ENCODE measurements at regions not wholly inside any gene's neighbourhood (a gene's known extent, or its start where the extent isn't known, plus 50 kb on each side); places are given as distances from the start of the nearest gene placed in this dataset.

DNA sequence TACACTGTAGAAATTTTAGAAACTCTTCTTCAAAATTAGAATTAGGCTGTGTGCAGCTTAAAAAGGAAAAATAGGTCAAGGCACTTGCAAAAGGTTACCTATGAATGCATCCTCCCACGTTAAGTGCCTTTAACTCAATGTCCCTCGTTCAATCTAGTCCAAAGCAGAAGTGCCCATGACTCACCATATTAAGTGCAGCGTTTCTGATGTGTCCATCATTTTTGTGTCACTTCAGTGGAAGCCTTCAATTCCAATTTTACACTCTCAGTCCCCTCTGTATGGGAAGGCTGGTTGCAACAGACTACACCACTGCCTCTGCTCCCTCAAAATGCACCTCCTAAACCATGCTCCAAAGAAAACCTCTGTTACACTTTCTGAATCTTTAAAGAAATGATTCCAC lies 53.4 kb downstream of the FOXB1 start:
- H3K4me3 ChIP-seq (ENCODE audit: low read depth, low read length): no peak overlapping the region
- no peaks in the 10 kb centered on the region for H3K27me3 ChIP-seq (replicated peaks)
- in situ Hi-C loops (cut with HindIII; ENCODE audit: low pct_ligation_motif_present, low sequenced_read_pairs): no loop called here
- H3K36me3 ChIP-seq (replicated peaks): no peaks in the 10 kb centered on the region
- no peak for DNase-seq
- TF ChIP-seq, protein P1, sequence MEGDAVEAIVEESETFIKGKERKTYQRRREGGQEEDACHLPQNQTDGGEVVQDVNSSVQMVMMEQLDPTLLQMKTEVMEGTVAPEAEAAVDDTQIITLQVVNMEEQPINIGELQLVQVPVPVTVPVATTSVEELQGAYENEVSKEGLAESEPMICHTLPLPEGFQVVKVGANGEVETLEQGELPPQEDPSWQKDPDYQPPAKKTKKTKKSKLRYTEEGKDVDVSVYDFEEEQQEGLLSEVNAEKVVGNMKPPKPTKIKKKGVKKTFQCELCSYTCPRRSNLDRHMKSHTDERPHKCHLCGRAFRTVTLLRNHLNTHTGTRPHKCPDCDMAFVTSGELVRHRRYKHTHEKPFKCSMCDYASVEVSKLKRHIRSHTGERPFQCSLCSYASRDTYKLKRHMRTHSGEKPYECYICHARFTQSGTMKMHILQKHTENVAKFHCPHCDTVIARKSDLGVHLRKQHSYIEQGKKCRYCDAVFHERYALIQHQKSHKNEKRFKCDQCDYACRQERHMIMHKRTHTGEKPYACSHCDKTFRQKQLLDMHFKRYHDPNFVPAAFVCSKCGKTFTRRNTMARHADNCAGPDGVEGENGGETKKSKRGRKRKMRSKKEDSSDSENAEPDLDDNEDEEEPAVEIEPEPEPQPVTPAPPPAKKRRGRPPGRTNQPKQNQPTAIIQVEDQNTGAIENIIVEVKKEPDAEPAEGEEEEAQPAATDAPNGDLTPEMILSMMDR (IDR thresholded peaks at IDR 0.05; ENCODE audit: low read depth, low read length, missing control alignments): no peak
- no peak overlapping the region for H3K27ac ChIP-seq

GRCh38 chr15:60059186-60059585 lies 55.1 kb downstream of the FOXB1 start:
- no peak overlapping the region for H3K27ac ChIP-seq
- H3K36me3 ChIP-seq (replicated peaks): no peaks in the 10 kb centered on the region
- in situ Hi-C loops (cut with HindIII; ENCODE audit: low pct_ligation_motif_present, low sequenced_read_pairs): no loop called here
- no peaks in the 10 kb centered on the region for H3K27me3 ChIP-seq (replicated peaks)
- H3K4me3 ChIP-seq (ENCODE audit: low read depth, low read length): no peak overlapping the region
- no peak for DNase-seq
- TF ChIP-seq, protein P1 (IDR thresholded peaks at IDR 0.05; ENCODE audit: low read depth, low read length, missing control alignments): no peak

DNA sequence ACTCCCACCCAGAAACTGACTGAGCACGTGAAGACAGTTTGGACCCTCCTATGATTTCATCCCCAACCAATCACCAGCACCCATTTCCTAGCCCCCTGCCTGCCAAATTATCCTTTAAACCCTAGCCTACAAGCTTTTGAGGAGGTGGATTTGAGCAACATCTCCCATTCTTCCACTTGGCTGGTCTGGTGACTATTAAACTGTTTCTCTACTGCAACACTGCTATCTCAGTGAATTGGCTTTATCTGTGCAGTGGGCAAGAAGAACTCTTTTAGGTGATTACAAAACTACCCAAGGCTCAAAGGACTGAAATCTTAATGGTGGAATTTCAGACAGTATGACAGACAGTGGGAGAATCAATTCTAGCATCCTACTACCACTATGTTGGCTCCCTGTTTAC lies 57.6 kb downstream of the FOXB1 start:
- no peak for DNase-seq
- in situ Hi-C loops (cut with HindIII; ENCODE audit: low pct_ligation_motif_present, low sequenced_read_pairs): no loop called here
- no peaks in the 10 kb centered on the region for H3K27me3 ChIP-seq (replicated peaks)
- no peak overlapping the region for H3K27ac ChIP-seq
- no peak overlapping the region for H3K4me3 ChIP-seq (ENCODE audit: low read depth, low read length)
- no peaks in the 10 kb centered on the region for H3K36me3 ChIP-seq (replicated peaks)
- TF ChIP-seq, protein P1 (IDR thresholded peaks at IDR 0.05; ENCODE audit: low read depth, low read length, missing control alignments): no peak

DNA sequence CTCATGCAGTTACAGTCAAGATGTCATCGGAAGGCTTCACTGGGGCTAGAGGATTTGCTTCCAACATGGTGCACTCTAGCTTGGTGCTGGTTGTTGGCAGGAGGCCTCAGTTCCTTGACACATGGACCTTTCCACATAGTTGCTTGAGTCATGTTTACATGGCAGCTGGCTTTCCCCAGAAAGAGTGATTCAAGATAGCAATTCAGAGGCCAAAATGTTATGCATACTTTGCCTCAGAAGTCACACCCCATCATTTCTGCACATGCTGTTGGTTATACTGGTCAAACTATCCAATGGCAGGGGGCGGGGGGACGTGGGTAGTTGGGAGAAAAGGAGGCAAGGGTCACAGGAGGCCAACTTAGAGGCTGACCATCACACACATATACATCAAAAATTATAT lies 58.7 kb downstream of the FOXB1 start:
- TF ChIP-seq, protein P1 (IDR thresholded peaks at IDR 0.05; ENCODE audit: low read depth, low read length, missing control alignments): no peak
- no peaks in the 10 kb centered on the region for H3K27me3 ChIP-seq (replicated peaks)
- H3K36me3 ChIP-seq (replicated peaks): no peaks in the 10 kb centered on the region
- in situ Hi-C loops (cut with HindIII; ENCODE audit: low pct_ligation_motif_present, low sequenced_read_pairs): no loop called here
- H3K27ac ChIP-seq: no peak overlapping the region
- DNase-seq: peak; percentile 66
- H3K4me3 ChIP-seq (ENCODE audit: low read depth, low read length): no peak overlapping the region

DNA sequence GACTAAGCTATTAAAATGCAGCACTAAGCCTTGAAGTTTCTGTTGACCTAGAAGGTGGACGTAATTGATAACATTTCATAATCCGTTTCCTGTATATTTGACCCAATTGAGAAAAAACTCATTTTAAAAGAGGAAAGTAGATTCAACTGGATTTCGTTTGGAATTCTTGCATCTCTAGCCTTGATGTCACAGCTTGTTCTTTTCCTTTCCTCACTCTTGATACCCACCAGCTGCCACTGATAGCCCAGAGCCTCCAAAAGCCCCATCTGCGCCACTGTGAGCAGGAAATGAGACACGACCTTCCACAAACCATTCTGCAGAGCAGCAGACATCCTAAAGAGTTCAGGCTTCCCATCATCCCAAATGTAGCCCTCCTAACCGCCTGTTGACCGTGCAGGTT lies 61.8 kb downstream of the FOXB1 start:
- no peak overlapping the region for H3K27ac ChIP-seq
- no peak overlapping the region for H3K4me3 ChIP-seq (ENCODE audit: low read depth, low read length)
- no peaks in the 10 kb centered on the region for H3K36me3 ChIP-seq (replicated peaks)
- H3K27me3 ChIP-seq (replicated peaks): no peaks in the 10 kb centered on the region
- in situ Hi-C loops (cut with HindIII; ENCODE audit: low pct_ligation_motif_present, low sequenced_read_pairs): no loop called here
- no peak for DNase-seq
- TF ChIP-seq, protein P1 (IDR thresholded peaks at IDR 0.05; ENCODE audit: low read depth, low read length, missing control alignments): no peak

- TF ChIP-seq, protein P1 (IDR thresholded peaks at IDR 0.05; ENCODE audit: low read depth, low read length, missing control alignments): no peak
- Histone ChIP-seq H3K4me3 (ENCODE audit: low read depth, low read length) (no peak overlapping the region), H3K27me3 (replicated peaks) (no peaks in the 10 kb centered on the region), H3K36me3 (replicated peaks) (no peaks in the 10 kb centered on the region), H3K27ac (peak overlapping the region; percentile 52)
- in situ Hi-C loops (cut with HindIII; ENCODE audit: low pct_ligation_motif_present, low sequenced_read_pairs): no loop called here
- peak; percentile 67 for DNase-seq
These were observed 66.9 kb downstream of the FOXB1 start for GRCh38 chr15:60070838-60071493.
